OCI-LY1 (cell line): ENCODE measurements at regions not wholly inside any gene's neighbourhood (a gene's known extent, or its start where the extent isn't known, plus 50 kb on each side); places are given as distances from the start of the nearest gene placed in this dataset.

Source experiments
- CTCF ChIP-seq: fragments of 200-600 bp; sonication (generic), shearing (Covaris generic); IDR thresholded peaks from 2 replicates; pipeline ENCODE4 v1.5.1; 2017; ENCODE audit warnings: mild to moderate bottlenecking, antibody characterized with exemption, low read length, moderate library complexity, mixed read lengths
- EZH2 ChIP-seq: fragments of 200-600 bp; sonication (generic), shearing (Covaris generic); IDR thresholded peaks from 2 replicates; pipeline ENCODE4 v1.8.0; 2017; ENCODE audit warnings: borderline replicate concordance, mixed run types, mild to moderate bottlenecking, antibody characterized with exemption, low read length, moderate library complexity, mixed read lengths

- TF ChIP-seq CTCF (no peak), EZH2 (no peak)
Measured at GRCh38 chr20:60652615-60653014, 599.4 kb upstream of the CDH4 start.
